Natural killer cell (primary cell): ENCODE measurements at regions not wholly inside any gene's neighbourhood (a gene's known extent, or its start where the extent isn't known, plus 50 kb on each side); places are given as distances from the start of the nearest gene placed in this dataset.

Experiments
- ATAC-seq, 3 donors: fragments of 150-1000 bp in 2 of 3; fragments of 200-7000 bp in 1 of 3; cut with Tn5 transposase; 1 replicate in 1 of 3; 2 replicates in 2 of 3; pipeline ENCODE4 v1.10.0; 2021; ENCODE audit warnings: mild to moderate bottlenecking in 2 of 3, moderate library complexity in 2 of 3
- DNase-seq, 2 donors: peaks; one replicate each; pipeline versions ENCODE4 v3.0.0 to v3.0.0-alpha.2; 2013 to 2021; ENCODE audit warnings: mixed read lengths in 1 of 2
- H3K27ac ChIP-seq: one replicate; pipeline ENCODE4 v1.5.1; 2013; ENCODE audit warnings: mild to moderate bottlenecking, low read length
- H3K27me3 ChIP-seq: one replicate; pipeline ENCODE4 v1.6.1; 2013; ENCODE audit warnings: low read length; ENCODE audit not compliant: control insufficient read depth, insufficient read depth
- H3K36me3 ChIP-seq: one replicate; pipeline ENCODE4 v1.6.1; 2013; ENCODE audit warnings: low read length; ENCODE audit not compliant: control insufficient read depth, insufficient read depth
- H3K4me1 ChIP-seq: one replicate; pipeline ENCODE4 v1.6.1; 2013; ENCODE audit warnings: low read length; ENCODE audit not compliant: control insufficient read depth, insufficient read depth
- H3K4me3 ChIP-seq: one replicate; pipeline ENCODE4 v1.5.1; 2013; ENCODE audit warnings: low read length
- H3K9me3 ChIP-seq: one replicate; pipeline ENCODE4 v1.6.1; 2013; ENCODE audit warnings: low read length; ENCODE audit not compliant: control insufficient read depth, insufficient read depth
- H3K27ac Mint-ChIP-seq, 2 donors: one replicate each; pipeline ENCODE4 v1.8.0; 2022; ENCODE audit warnings: mild to moderate bottlenecking in 2 of 2, mixed read lengths in 2 of 2, moderate library complexity in 1 of 2
- H3K27me3 Mint-ChIP-seq, 2 donors: one replicate each; pipeline ENCODE4 v1.8.0; 2022; ENCODE audit warnings: low read depth in 2 of 2, mixed read lengths in 2 of 2
- H3K36me3 Mint-ChIP-seq: one replicate; pipeline ENCODE4 v1.8.0; 2022; ENCODE audit warnings: mixed read lengths
- H3K4me1 Mint-ChIP-seq, 2 donors: one replicate each; pipeline ENCODE4 v1.8.0; 2022; ENCODE audit warnings: mixed read lengths in 2 of 2
- H3K4me3 Mint-ChIP-seq: one replicate; pipeline ENCODE4 v1.8.0; 2022; ENCODE audit warnings: mild to moderate bottlenecking, moderate library complexity, mixed read lengths
- H3K9me3 Mint-ChIP-seq, 2 donors: one replicate each; pipeline ENCODE4 v1.8.0; 2022; ENCODE audit warnings: mixed read lengths in 2 of 2
- CTCF ChIP-seq: fragments of 200-600 bp; IDR thresholded peaks from one replicate; pipeline ENCODE4 v1.8.0; 2022; ENCODE audit warnings: antibody characterized with exemption
- WGBS: methylation state at CpG from one replicate; pipeline ENCODE4 v1.1.7; 2013; ENCODE audit warnings: missing lambda C conversion rate; ENCODE audit not compliant: insufficient coverage; 5-methylcytosine and 5-hydroxymethylcytosine counted together
- intact Hi-C: fragments of 100-400 bp; cut with micrococcal nuclease; formaldehyde crosslinking; loops from one replicate; pipeline ENCODE4 v1.14.2; 2022

GRCh38 chr6:103895136-103895535, 964.6 kb downstream of the HACE1 start:
- Histone ChIP-seq H3K9me3 (no peaks in the 10 kb centered on the region), H3K36me3 (no peaks in the 10 kb centered on the region), H3K27me3 (no peaks in the 10 kb centered on the region), H3K4me3 (no peak overlapping the region), H3K27ac (no peak overlapping the region), H3K4me1 (no peaks in the 10 kb centered on the region)
- H3K9me3 Mint-ChIP-seq, result peaks cover 16 to 19% of the 10 kb centered on the region in 2 donors
- ATAC-seq (no peak), DNase-seq (no peak)
- WGBS, result 29% methylated on average over 1 of the region's 2 CpGs
- H3K4me1 Mint-ChIP-seq, result no peaks in the 10 kb centered on the region
- TF ChIP-seq CTCF, result no peak
- no peak overlapping the region for H3K27ac Mint-ChIP-seq
- H3K4me3 Mint-ChIP-seq, result no peak overlapping the region
- H3K27me3 Mint-ChIP-seq, result no peaks in the 10 kb centered on the region
- H3K36me3 Mint-ChIP-seq, result peaks cover 11% of the 10 kb centered on the region
- intact Hi-C loops, result no loop called here

GRCh38 chr6:103893141-103893581, 966.6 kb downstream of the HACE1 start:
- Mint-ChIP-seq H3K27ac (no peak overlapping the region), H3K4me1 (no peaks in the 10 kb centered on the region), H3K36me3 (peaks cover 11% of the 10 kb centered on the region), H3K9me3 (peaks cover 17 to 23% of the 10 kb centered on the region in 2 donors), H3K27me3 (no peaks in the 10 kb centered on the region), H3K4me3 (no peak overlapping the region)
- Histone ChIP-seq H3K9me3 (no peaks in the 10 kb centered on the region), H3K4me3 (no peak overlapping the region), H3K27ac (no peak overlapping the region), H3K27me3 (no peaks in the 10 kb centered on the region), H3K4me1 (no peaks in the 10 kb centered on the region), H3K36me3 (no peaks in the 10 kb centered on the region)
- intact Hi-C loops, result no loop called here
- DNase-seq, result no peak
- TF ChIP-seq CTCF, result no peak
- 80% methylated on average over 2 of the region's 2 CpGs for WGBS
- ATAC-seq, result no peak

- intact Hi-C loops, result no loop called here
- DNase-seq (no peak), ATAC-seq (no peak)
- Mint-ChIP-seq H3K27ac (no peak overlapping the region), H3K4me3 (no peak overlapping the region), H3K36me3 (no peaks in the 10 kb centered on the region), H3K4me1 (no peaks in the 10 kb centered on the region), H3K9me3 (peaks cover 10 to 19% of the 10 kb centered on the region in 2 donors), H3K27me3 (no peaks in the 10 kb centered on the region)
- H3K4me1 ChIP-seq, result no peaks in the 10 kb centered on the region
- no peaks in the 10 kb centered on the region for H3K36me3 ChIP-seq
- no peak overlapping the region for H3K27ac ChIP-seq
- no CpG with 5 or more reads among the region's 1 CpG for WGBS
- no peak for TF ChIP-seq CTCF
- no peak overlapping the region for H3K4me3 ChIP-seq
- H3K9me3 ChIP-seq, result peaks cover 5% of the 10 kb centered on the region
- H3K27me3 ChIP-seq, result no peaks in the 10 kb centered on the region
Measured at GRCh38 chr6:103886951-103887350, 972.8 kb downstream of the HACE1 start.

GRCh38 chr6:103885446-103885845, 974.3 kb downstream of the HACE1 start:
- no peak for DNase-seq
- Mint-ChIP-seq H3K4me3 (no peak overlapping the region), H3K4me1 (no peaks in the 10 kb centered on the region), H3K9me3 (peaks cover 5 to 19% of the 10 kb centered on the region in 2 donors), H3K27me3 (no peaks in the 10 kb centered on the region), H3K36me3 (no peaks in the 10 kb centered on the region), H3K27ac (no peak overlapping the region)
- Histone ChIP-seq H3K27me3 (no peaks in the 10 kb centered on the region), H3K4me1 (no peaks in the 10 kb centered on the region), H3K9me3 (peaks cover 5% of the 10 kb centered on the region), H3K4me3 (no peak overlapping the region), H3K36me3 (no peaks in the 10 kb centered on the region), H3K27ac (no peak overlapping the region)
- ATAC-seq, result no peak
- intact Hi-C loops, result no loop called here
- TF ChIP-seq CTCF, result no peak
- WGBS, result 43% methylated on average over 1 of the region's 1 CpG
